Nephron progenitor cell (in vitro differentiated cells): ENCODE measurements at regions not wholly inside any gene's neighbourhood (a gene's known extent, or its start where the extent isn't known, plus 50 kb on each side); places are given as distances from the start of the nearest gene placed in this dataset.

ENCODE experiments used
- DNase-seq: peaks from one replicate; pipeline ENCODE4 v3.0.0; 2021
- H3K27ac Mint-ChIP-seq: 2 replicates; pipeline ENCODE4 v1.8.0; 2021; ENCODE audit warnings: mild to moderate bottlenecking, moderate library complexity, mixed read lengths
- H3K27me3 Mint-ChIP-seq: 2 replicates; pipeline ENCODE4 v1.8.0; 2021; ENCODE audit warnings: mild to moderate bottlenecking, low read depth, mixed read lengths; ENCODE audit not compliant: poor library complexity
- H3K36me3 Mint-ChIP-seq: 2 replicates; pipeline ENCODE4 v1.8.0; 2021; ENCODE audit warnings: low read depth, mixed read lengths
- H3K4me1 Mint-ChIP-seq: 2 replicates; pipeline ENCODE4 v1.8.0; 2021; ENCODE audit warnings: mixed read lengths
- H3K4me3 Mint-ChIP-seq: 2 replicates; pipeline ENCODE4 v1.8.0; 2021; ENCODE audit warnings: mild to moderate bottlenecking, moderate library complexity, mixed read lengths
- H3K9me3 Mint-ChIP-seq: 2 replicates; pipeline ENCODE4 v1.8.0; 2021; ENCODE audit warnings: mild to moderate bottlenecking, moderate library complexity, mixed read lengths
- TF ChIP-seq, protein P1 (sequence below): fragments of 200-600 bp; sonication (generic); IDR thresholded peaks from 2 replicates; pipeline ENCODE4 v1.5.0; 2021; ENCODE audit warnings: antibody characterized with exemption

DNA sequence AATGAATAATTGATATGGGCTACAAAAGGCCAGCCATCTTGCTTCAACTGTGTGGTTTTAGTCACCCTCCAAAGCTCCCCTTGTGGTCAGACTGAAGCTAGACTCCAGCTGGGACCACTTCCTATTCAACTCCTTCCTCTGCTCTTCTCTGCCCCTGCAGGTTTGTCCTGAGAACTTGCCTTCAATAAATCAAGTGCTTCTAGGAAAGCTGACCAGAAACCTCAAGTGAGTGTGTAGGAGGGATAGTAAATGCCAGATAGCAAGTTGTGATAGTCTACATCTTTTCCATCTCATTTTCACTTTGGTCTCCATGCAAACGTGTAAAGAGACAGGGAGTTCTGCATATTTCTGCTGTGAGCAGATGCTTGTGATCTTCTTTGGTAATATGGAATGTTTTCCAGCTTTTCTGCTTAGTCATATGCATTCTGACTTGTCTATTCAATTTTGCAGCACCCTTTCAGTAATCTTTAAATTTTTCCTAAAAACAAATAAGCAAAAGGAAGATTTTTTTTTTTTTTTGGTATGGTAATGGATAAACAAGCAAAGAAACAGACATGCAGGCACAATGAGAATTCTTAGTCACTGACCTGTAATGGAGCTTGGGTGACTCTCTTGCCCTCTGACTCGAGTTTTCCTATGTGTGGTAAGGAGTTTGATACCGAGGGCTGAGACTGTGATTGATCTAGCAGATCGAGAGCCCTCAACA lies 201.3 kb upstream of the BTBD3 start:
- TF ChIP-seq, protein P1, sequence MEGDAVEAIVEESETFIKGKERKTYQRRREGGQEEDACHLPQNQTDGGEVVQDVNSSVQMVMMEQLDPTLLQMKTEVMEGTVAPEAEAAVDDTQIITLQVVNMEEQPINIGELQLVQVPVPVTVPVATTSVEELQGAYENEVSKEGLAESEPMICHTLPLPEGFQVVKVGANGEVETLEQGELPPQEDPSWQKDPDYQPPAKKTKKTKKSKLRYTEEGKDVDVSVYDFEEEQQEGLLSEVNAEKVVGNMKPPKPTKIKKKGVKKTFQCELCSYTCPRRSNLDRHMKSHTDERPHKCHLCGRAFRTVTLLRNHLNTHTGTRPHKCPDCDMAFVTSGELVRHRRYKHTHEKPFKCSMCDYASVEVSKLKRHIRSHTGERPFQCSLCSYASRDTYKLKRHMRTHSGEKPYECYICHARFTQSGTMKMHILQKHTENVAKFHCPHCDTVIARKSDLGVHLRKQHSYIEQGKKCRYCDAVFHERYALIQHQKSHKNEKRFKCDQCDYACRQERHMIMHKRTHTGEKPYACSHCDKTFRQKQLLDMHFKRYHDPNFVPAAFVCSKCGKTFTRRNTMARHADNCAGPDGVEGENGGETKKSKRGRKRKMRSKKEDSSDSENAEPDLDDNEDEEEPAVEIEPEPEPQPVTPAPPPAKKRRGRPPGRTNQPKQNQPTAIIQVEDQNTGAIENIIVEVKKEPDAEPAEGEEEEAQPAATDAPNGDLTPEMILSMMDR: peak; percentile 50
- H3K27ac Mint-ChIP-seq: no peak overlapping the region
- H3K27me3 Mint-ChIP-seq: peaks cover 6% of the 10 kb centered on the region
- DNase-seq: peak; percentile 10
- H3K9me3 Mint-ChIP-seq: peaks cover under 1% of the 10 kb centered on the region
- H3K4me3 Mint-ChIP-seq: no peak overlapping the region
- peaks cover 26% of the 10 kb centered on the region for H3K4me1 Mint-ChIP-seq
- H3K36me3 Mint-ChIP-seq: no peaks in the 10 kb centered on the region

GRCh38 chr20:11716945-11717248 lies 200.8 kb upstream of the BTBD3 start:
- Mint-ChIP-seq H3K4me1 (peaks cover 26% of the 10 kb centered on the region), H3K9me3 (no peaks in the 10 kb centered on the region), H3K36me3 (no peaks in the 10 kb centered on the region), H3K27ac (no peak overlapping the region), H3K27me3 (peaks cover 6% of the 10 kb centered on the region), H3K4me3 (no peak overlapping the region)
- no peak for DNase-seq
- TF ChIP-seq, protein P1: no peak

- peaks cover 26% of the 10 kb centered on the region for H3K4me1 Mint-ChIP-seq
- no peaks in the 10 kb centered on the region for H3K9me3 Mint-ChIP-seq
Observed at GRCh38 chr20:11717562-11717961, 200.1 kb upstream of the BTBD3 start.

GRCh38 chr20:11718474-11719094 lies 199.1 kb upstream of the BTBD3 start:
- H3K27ac Mint-ChIP-seq: no peak overlapping the region
- no peak overlapping the region for H3K4me3 Mint-ChIP-seq
- no peaks in the 10 kb centered on the region for H3K9me3 Mint-ChIP-seq
- DNase-seq: no peak
- H3K36me3 Mint-ChIP-seq: no peaks in the 10 kb centered on the region
- H3K4me1 Mint-ChIP-seq: peaks cover 26% of the 10 kb centered on the region
- TF ChIP-seq, protein P1: no peak
- no peaks in the 10 kb centered on the region for H3K27me3 Mint-ChIP-seq

More at GRCh38 chr20:11717562-11717961, 200.1 kb upstream of the BTBD3 start:
- DNase-seq: no peak
- Mint-ChIP-seq H3K4me3 (no peak overlapping the region), H3K27ac (no peak overlapping the region), H3K36me3 (no peaks in the 10 kb centered on the region), H3K27me3 (peaks cover 6% of the 10 kb centered on the region)
- TF ChIP-seq, protein P1: no peak

- Mint-ChIP-seq H3K4me3 (no peak overlapping the region), H3K4me1 (peaks cover 26% of the 10 kb centered on the region), H3K27me3 (no peaks in the 10 kb centered on the region), H3K9me3 (no peaks in the 10 kb centered on the region), H3K27ac (no peak overlapping the region), H3K36me3 (no peaks in the 10 kb centered on the region)
- no peak for DNase-seq
- TF ChIP-seq, protein P1: no peak
Observed at GRCh38 chr20:11719153-11719552, 198.5 kb upstream of the BTBD3 start.

- TF ChIP-seq, protein P1: no peak
- peaks cover 15% of the 10 kb centered on the region for H3K4me1 Mint-ChIP-seq
- no peaks in the 10 kb centered on the region for H3K27me3 Mint-ChIP-seq
- H3K27ac Mint-ChIP-seq: no peak overlapping the region
- H3K9me3 Mint-ChIP-seq: no peaks in the 10 kb centered on the region
- no peak overlapping the region for H3K4me3 Mint-ChIP-seq
- DNase-seq: no peak
- H3K36me3 Mint-ChIP-seq: no peaks in the 10 kb centered on the region
Observed at GRCh38 chr20:11721411-11721810, 196.3 kb upstream of the BTBD3 start.
